ENCODE measurements at regions not wholly inside any gene's neighbourhood (a gene's known extent, or its start where the extent isn't known, plus 50 kb on each side); places are given as distances from the start of the nearest gene placed in this dataset.

DNA sequence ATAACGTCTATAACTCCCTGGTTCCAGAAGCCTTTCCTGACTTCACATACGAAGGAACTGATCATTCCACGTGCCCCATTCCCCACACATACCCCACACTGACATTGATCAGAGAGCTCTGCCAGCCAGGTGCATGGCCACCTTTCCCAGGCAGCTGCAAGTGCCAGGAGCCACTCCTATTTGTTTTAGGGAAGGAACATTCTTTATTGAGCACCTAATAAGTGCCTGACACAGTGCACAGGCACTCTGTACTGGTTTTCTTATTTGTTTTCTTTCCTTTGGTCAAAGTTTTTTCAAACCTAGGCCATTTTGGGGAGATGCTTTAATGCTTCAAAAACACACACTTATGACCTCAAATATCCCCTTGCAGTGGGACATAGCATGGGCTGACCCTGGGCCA, 50.0 kb downstream of the PITPNM2 start:
- DNase-seq, result no peak

DNA sequence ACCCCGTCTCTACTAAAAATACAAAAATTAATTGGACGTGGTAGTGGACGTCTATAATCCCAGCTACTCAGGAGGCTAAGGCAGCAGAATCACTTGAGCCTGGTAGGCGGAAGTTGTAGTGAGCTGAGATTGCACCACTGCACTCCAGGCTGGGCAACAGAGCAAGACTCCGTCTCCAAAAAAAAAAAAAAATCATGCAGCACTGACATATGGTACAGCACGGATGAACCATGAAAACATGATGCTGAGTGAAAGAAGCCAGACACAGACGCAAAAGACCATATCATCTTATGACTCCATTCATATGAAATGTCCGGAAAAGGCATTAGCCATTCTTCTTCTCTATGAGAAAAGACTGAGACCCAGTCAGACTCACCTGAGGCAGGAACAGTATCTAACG, 50.4 kb downstream of the PITPNM2 start:
- DNase-seq, result no peak

DNA sequence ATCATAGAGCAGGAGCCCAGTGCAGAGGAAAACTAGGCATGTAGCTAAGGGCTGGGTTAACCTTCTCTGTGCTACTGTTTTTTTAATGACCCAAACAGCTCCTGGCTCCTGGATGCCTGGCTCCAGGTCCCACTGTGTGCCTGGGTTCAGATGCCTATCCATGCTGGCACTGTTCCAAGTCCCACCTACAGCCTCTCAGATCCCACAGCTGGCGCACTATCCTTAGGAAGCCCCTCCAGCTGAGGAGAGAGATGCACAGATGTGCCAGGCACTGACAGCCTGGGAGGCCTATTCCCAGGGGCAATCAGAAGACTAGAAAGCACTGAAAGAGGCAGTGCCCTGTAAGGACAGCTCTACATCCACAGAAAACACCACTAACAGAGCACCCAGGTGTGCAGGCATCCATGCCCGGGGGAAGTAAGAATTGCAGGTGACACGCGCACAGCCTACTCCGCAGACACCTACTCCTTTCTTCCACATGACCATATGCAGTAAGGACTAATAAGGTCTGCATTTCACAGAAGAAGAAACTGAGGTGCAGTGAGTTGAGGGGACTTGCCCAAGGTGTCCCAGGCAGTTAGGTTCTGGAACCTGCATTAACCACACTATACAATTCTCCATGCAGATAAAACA, 51.2 kb downstream of the PITPNM2 start:
- no peak for DNase-seq

DNA sequence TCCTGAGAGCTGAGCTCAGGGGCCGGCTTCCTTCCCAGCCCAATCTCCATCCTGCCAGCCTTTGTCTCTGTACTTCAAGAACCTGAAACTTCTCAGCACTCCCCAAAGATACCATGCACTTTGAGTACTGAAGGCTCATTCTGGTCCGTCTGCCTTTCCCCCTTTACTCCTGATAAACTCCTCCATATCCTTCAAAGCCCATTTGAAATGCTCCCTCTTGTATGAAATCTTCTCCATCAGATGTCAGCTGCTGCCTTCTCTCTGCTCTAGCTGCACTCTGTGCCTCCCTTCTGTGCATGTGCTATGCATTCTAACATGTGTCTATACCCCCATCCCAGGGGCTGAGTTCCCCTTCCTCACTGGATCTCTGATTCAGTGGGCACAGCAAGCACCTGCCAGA, 52.1 kb downstream of the PITPNM2 start:
- no peak for DNase-seq

DNA sequence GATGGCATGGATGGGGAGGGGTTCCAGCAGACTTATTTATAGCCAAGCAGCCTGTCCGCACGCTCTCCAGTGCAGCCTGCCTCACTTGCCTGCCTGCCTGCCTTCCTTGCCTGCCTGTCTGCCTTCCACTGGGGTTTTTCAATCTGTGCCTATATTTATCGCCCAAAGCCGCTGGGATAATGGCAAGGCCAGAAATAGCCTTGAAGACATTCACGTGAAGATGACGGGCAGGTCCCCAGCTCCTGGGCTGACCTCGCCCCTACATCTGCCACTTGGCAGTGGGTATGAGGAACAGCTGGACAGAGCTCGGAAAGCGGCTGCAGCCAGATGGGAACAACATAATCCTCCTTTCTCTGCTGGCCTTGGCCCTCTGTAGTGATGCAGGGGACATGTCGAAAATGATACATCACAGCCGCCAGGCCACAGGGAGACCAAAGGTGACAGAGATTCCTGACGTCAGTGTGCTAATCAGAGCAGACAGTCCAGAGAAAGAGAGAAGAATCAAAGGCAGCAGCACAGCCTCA, 53.3 kb downstream of the PITPNM2 start:
- no peak for DNase-seq

DNA sequence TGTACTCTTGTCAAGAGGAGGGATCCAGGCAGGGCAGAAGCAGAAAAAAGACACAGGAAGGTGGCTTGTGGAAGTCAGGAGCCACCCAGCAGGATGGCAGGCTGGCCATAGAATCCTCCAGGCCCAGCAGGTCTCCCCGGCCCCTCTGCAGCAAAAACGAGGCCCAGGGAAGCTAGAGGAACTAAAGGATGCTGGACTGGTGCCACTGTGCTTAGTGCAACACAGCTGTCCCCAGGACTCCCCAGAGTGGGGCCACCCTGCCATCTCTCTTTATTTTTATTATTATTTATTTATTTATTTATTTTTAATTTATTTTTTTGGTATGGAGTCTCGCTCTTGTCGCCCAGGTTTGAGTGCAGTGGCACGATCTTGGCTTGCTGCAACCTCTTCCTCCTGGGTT, 54.1 kb downstream of the PITPNM2 start:
- DNase-seq, result no peak

DNA sequence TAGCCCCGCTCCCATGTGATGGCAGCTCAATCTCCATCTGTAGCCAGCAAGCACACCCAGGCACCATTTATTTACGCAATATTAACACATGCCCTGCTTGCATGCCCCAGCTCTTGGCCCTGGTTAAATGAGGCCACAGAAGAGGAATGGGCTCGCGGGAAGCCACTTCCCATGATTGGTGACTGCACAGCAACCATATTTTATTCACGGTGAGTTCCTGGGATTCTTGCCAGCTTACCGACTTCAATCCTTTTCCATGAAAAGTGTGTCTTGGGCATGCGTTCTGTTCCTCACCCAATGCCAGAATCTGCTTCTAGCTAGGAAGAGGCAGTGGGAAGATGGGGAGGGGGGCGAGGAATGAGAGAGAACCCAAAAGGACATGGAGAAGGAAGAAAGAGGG, 54.7 kb downstream of the PITPNM2 start:
- DNase-seq, result no peak

DNA sequence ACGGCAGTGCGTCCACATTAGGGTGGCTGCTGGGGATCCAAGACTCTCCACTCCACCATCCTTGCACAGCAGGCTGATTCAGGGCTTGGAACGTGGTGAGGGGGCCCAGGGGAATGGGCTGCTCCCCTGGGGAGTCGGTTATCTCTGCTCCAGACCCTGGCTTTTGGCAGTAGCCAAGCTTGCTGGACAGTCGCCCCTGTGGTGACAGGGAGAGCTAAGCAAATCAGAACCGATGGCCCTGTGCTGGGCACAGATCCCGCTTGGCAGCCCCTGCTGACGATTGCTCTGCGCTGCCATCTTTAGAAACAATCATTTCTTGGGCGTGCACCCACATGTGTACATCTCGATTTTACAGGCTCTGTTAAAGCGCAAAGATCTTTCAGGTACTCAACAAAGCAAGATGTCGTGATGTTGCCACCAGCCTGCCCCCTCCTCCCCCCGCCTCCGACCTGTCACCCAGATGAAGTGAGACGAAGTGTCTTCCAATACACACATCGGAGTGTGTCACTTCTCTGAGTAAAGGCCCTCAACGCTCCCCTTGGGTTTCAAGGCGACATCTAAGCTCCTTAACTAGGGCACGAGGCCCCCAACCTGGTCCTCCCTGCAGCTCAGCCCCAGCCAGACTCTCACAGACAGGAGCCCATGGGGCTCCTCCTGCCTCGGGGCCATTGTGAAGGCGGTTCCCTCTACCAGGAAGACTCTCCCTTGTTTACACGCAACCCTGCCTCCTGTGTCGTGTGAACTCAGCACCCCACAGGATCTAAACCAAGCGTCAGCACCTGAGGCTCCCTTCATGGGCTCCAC, 55.6 kb downstream of the PITPNM2 start:
- DNase-seq, result no peak

DNA sequence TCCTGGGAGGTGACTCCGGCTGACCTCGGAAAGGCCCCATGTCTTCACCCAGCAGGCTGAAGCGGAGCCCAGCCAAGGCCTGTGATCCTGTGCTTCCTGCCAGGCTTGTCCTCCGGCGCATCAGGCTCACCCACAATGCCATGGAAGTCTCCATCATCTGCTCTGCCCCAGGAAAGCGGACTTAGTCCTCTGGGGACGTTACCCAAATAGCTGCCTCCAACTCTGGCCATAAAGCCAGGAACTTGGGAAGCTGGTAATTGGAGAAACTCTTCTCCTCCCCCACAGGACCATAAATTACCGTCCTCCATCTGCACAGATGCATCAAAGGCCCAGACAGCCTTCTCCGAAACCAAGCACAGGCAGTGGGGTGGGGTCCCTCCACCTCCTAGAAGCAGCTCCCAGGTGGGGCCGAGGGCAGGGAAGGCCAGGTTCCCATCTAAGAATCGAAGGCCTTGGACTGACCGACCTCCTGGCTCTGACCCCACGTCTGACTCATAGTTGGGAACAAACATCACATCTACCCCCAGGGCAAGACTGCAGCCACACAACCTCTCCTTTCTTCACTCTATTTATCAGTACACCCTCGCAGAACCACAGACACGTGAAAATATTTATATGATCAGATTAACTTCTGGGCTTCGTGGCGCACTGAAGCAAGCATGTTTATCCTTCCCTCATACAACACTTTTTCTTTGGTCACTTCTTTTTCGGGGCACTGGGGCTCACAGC, 56.4 kb downstream of the PITPNM2 start:
- peak; percentile 37 for DNase-seq

DNA sequence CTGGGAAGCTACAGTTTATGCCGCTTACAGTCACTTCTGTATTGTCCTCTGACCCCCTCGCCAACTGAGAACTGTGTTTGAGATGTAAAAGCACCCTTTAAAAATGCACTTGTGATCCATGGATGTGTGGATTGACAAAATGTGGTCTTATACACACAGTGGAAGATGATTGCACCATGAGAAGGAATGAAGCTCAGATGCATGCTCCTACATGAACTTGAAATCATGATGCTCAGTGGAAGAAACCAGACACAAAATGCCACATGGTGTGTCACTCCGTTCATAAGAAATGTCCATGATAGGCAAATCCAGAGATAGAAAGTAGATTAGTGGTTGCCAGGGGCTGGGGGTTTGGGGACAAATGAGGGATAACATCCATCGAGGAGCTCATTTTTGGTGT, 58.0 kb downstream of the PITPNM2 start:
- DNase-seq, result no peak

DNA sequence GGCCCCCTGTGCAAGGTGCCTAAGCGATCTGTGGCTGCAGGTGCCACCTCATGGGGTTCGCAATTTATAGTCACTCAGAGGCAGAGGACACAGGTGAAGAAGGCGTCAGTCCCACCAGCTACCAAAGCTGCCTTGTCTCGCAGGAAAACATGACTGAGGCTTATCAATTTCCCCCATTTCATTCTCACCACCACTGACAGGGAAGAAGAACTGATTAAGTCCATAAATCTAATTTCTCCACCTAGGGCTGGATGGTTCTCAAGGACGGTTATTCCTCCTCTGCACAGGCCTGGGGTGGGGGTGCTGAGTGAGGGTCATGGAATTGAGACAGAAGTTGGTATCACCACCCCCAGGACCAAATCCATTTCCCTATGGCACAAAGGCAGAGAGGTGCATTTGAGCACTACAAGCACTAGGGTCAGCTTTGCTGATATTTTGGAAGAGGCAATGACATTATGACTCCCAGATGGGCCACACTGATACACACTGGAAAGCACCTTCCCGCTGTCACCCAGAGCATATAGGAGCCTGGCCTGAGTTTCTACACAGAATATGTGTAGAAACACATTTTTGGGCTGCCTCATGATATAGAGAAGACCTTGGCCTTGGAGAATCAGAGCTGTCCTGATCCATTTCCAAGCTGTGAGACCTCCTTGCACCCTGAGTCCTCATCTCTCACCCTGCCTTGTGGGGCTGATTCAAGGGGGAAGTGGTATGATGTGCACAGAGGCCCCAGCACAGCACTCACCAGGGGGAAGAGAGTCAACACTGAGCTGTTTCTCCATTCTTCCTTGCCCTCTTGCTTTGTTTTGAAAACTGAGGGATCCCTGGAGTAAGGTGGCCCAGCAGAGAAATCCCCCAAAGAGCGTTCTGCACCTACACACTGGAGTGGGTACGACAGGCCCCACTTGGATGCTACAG, 59.4 kb downstream of the PITPNM2 start:
- no peak for DNase-seq

DNA sequence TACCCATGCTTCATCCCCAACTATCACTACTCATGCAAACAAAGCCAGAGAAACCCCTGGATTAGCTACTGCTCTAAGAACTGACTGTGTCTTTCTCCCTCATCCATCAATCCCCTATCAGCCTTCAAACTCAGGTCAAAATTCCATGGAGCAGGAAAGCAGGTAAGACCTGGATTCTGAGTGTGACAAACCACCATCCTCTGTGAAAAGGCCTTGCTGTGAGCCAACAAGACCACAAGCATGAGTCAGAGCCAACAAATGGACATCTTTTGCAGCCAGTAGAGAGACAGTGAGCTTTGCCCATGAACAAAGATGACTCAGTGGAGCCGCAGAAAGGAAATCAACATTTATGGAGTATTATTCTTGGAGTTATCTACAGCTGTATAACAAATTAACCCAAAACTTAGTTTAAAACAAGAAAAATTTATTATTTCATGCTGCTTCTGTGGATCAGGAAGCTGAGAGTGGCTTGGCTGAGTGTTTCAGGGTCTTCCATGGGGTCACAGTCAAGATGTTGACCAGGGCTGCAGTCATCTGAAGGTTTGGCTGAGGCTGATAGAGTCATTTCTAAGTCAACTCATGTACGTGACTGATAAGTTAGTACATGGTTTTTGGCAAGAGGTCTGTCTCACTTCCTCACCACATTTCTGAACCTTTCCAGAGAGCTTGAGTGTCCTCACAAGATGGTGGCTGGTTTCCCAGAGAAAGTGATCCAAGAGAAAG, 61.1 kb downstream of the PITPNM2 start:
- peak; percentile 70 for DNase-seq

DNA sequence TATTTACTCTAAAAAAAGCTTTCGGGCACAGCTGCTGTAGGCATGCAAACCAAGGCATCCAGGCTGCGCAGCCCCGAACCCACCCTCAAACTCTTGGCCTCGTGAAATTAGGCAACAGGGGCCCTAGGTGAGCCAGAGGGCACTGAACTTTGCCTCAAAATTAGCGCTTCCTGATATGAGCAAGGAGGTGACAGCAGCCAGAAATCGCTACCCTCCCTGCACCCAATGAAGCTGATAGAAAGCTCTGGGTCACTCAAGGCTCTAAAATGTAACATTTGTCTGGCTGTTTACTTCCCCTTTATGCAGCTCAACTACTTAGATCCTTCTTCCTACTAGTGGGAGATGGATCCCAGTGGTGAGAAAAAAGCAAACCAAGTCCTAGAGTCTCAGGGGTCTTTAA, 61.8 kb downstream of the PITPNM2 start:
- DNase-seq, result peak; percentile 81

DNA sequence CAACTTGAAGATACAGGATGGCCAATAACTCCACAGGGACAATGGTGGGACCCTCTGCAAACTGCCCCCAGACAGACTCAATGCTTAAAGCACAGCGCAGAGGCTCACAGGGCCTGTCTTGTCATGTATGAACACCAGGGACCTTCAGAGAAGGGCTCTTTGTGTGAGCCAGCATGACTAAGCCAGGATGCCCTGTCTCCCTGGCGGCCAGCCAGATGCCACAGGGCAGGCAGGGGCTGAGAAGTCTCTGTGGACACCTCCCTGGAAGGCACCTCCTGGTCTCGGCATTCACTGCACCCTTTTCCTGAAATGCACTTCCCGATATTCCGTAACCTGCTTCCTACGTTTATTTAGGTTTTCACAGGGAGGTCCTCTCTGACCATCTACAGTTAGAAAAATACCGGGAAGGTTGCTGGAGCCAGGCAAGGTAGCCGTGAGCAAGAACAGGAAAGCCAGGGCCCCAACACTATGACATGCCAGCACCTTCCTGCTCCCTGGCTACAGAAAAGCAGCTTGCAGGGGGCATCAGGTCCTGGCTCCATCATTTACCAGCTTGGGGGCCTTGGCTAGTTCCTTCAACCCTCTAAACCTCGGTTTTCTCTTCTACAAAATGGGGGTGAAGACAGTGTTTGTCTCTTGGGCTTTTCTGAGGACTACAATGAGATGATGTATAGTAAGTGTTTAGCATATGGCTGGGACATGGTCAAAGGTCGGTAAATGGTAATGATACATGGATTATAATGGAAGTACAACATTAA, 65.0 kb downstream of the PITPNM2 start:
- DNase-seq, result no peak

DNA sequence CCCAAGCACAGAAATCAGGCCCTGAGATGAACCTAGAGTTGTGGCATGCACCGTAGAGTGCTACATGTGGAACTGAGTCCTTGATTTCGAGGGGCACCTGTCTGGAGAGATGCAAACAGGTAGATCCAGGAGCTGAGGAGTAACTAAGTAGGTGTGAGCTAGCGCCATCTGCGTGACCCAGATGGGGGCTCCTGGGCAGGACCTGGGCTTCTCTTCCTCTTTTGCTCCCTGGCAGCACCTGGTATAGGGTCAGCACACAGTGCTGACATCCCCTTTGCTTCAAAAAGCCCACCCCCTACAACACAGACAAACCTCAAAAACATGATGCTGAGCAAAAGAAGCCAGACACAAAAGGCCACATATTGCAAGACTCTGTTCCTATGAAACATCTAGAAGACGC, 65.8 kb downstream of the PITPNM2 start:
- no peak for DNase-seq

DNA sequence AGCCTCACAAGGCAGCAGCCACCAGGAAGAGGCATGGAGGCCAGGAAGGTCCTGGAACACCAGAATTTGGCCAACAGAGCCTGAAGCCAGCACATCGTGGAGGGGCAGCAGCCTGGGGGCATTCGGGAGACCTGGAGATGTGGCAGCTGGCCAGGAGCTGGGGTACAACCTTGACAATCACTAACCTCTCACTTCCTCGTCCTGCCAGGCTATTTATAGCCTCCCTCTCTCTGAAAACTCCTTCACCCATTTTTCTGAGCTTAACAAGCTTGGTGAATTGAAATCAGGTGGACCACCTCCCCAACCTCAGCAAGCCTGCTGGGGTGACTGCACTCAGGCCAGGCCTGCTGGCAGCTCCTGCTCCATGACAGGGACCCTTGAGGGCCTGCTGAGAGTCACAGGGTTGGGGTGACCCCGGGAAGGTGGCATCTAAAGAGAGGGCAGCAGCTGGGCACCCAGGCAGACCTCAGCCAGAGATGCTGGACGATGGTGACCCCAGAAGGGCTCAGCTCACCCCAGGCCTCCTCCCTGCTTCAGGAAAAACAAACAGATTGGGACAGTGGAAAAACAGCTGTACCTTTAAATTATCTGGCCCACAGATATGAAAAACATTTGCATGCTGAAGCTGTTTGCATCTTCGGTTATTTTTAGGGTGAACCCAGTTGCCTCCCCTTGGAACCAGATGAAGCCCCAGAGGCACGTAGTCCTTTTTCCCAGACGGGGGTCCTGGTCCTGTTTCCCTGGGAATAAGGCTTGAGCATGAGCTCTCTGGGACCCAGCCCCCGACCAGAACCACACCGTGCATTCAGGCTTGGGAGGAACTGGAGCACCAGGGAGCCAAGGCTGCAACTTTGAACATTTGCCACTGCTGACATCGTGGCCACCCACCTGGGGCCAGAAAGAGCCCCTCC, 67.0 kb downstream of the PITPNM2 start:
- no peak for DNase-seq

DNA sequence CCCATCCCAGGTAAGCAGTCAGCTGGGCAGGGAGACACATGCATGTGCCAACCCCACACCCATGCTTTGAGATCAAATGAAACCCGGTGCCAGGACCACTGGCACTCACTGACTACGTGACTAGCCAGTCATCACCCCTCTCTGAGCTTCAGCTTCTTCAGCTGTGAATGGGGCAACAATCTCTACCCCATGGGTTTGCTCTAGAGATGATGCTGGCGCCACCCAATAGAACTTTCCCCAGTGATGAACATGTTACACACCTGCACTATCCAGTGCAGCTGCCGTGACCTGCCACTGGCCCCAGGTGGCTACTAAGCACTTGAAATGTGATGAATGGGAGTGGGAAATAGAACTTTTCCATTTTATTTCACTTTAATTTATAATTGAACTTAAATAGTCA, 70.3 kb downstream of the PITPNM2 start:
- no peak for DNase-seq

DNA sequence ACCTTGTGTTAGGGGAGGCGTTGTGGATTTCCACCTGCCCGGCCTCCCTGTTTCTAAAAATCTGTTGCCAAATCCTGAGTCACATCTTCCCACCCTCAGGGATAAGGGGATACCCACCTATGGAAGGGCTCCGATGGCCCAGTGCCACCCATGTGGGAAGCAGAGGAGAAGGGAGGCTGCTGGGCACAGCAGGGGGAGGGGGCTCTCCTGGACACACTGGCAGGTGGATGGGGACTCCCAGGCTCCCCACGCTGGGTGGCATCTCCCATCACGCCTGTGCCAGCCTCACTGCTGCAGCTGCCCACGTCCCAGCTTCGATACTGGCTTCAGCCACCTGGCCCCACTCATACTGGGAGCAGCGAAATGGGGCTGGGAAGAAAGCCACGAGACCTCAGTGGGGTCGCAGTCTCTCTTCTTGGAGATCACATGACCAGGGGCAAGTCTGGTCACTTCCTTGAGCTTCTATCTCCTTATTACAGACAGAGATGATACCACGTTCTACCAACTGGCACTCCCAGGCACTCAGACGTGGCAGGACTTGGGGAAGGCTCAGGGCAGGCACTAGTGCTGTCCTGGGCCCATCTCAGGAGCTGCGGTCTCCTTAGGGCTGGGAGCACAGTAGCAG, 72.2 kb downstream of the PITPNM2 start:
- DNase-seq, result no peak

DNA sequence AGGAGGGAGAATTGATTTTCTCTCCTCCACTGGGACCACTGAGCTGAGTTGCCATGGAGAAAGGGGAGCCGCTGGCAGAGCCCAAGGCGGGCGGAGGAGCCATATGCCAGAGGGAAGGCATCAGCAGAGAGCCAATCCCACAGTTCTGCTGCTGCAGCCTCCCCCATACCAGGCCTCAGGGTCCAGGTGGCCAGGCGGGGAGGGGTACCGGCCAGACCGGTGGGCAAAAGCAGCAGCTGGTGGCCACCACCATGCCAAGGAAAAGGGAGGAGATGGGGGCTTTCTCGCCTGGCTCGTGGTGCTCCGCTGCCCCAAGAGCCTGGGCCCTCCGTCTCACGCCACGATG, 72.8 kb downstream of the PITPNM2 start:
- no peak for DNase-seq

Measured in OCI-M1 (cell line).